A549 (cell line): ENCODE measurements at regions not wholly inside any gene's neighbourhood (a gene's known extent, or its start where the extent isn't known, plus 50 kb on each side); places are given as distances from the start of the nearest gene placed in this dataset.

Experiments
- E2F6 ChIP-seq: IDR thresholded peaks from 2 replicates; pipeline ENCODE4 v1.6.1; 2012; ENCODE audit warnings: low read depth, borderline replicate concordance
- JUNB ChIP-seq: fragments of >200 bp; sonication (Bioruptor Twin); formaldehyde crosslinking; IDR thresholded peaks from 2 replicates; pipeline ENCODE4 v1.6.1; 2016
- MAZ ChIP-seq: fragments of 150-350 bp; IDR thresholded peaks from 2 replicates; pipeline ENCODE4 v1.6.1; 2014; ENCODE audit warnings: antibody characterized with exemption, low read depth, low read length, borderline replicate concordance
- POLR2A ChIP-seq: IDR thresholded peaks from 2 replicates; pipeline ENCODE4 v1.6.1; 2012; ENCODE audit warnings: mild to moderate bottlenecking, low read length
- ZFP36 ChIP-seq: fragments of 450-650 bp; IDR thresholded peaks from 2 replicates; pipeline ENCODE4 v1.6.1; 2014; ENCODE audit warnings: borderline replicate concordance; ENCODE audit not compliant: partially characterized antibody
- TF ChIP-seq, protein P1 (sequence below): fragments of >200 bp; sonication (Bioruptor Twin); formaldehyde crosslinking; IDR thresholded peaks from 3 replicates; pipeline ENCODE4 v1.5.1; 2016

GRCh38 chr10:3491571-3491970 lies 293.4 kb downstream of the KLF6 start:
- TF ChIP-seq POLR2A (no peak), MAZ (no peak), E2F6 (no peak), JUNB (no peak), ZFP36 (no peak)
- TF ChIP-seq, protein P1, sequence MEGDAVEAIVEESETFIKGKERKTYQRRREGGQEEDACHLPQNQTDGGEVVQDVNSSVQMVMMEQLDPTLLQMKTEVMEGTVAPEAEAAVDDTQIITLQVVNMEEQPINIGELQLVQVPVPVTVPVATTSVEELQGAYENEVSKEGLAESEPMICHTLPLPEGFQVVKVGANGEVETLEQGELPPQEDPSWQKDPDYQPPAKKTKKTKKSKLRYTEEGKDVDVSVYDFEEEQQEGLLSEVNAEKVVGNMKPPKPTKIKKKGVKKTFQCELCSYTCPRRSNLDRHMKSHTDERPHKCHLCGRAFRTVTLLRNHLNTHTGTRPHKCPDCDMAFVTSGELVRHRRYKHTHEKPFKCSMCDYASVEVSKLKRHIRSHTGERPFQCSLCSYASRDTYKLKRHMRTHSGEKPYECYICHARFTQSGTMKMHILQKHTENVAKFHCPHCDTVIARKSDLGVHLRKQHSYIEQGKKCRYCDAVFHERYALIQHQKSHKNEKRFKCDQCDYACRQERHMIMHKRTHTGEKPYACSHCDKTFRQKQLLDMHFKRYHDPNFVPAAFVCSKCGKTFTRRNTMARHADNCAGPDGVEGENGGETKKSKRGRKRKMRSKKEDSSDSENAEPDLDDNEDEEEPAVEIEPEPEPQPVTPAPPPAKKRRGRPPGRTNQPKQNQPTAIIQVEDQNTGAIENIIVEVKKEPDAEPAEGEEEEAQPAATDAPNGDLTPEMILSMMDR, result no peak
